ENCODE measurements at regions not wholly inside any gene's neighbourhood (a gene's known extent, or its start where the extent isn't known, plus 50 kb on each side); places are given as distances from the start of the nearest gene placed in this dataset.

GRCh38 chr2:147495734-147496133, 349.1 kb upstream of the ACVR2A start:
- DNase-seq = no peak

DNA sequence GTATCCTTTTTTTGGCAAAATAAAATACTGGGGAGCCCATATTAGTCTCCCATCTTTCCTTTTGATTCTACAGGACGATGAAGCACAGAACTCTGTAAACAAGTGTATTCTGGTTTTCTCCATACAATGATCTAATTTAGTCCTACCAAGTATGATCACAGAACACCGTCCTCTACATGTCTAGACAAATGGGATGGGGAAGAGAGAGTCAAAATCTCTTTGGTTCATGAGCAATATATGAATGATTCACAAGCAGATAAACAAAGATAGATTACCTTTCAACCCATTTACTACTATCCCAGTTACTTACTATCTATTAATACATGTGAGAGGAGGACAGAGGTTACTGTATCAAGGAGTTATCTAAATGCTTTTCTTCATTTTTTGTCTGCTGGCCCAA, 352.4 kb upstream of the ACVR2A start:
- DNase-seq = no peak

- no peak for DNase-seq
These were observed 353.3 kb upstream of the ACVR2A start for GRCh38 chr2:147491506-147491905.

- DNase-seq = no peak
These were observed 354.2 kb upstream of the ACVR2A start for GRCh38 chr2:147490401-147491261.

DNA sequence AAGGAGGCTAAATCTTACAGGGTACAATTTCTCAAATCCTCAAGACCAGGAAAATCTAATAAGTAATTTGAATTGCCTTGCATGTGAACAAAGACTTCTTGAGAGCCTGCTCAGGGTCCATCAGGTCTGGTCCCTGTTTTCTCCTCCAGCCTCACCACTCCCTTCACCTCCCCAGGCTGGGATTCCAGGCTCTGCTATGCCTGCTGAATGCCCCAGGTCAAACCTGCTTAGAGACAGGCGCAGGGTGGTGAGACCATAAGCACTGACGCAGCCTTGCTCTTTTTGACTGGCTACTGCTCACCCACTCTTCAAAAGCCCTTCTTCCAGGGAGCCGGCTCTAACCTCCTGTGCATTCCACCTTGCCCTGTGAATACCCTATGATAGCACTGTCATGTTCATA, 356.4 kb upstream of the ACVR2A start:
- DNase-seq = no peak

- DNase-seq = no peak
These were observed 356.9 kb upstream of the ACVR2A start for GRCh38 chr2:147487978-147488289.

DNA sequence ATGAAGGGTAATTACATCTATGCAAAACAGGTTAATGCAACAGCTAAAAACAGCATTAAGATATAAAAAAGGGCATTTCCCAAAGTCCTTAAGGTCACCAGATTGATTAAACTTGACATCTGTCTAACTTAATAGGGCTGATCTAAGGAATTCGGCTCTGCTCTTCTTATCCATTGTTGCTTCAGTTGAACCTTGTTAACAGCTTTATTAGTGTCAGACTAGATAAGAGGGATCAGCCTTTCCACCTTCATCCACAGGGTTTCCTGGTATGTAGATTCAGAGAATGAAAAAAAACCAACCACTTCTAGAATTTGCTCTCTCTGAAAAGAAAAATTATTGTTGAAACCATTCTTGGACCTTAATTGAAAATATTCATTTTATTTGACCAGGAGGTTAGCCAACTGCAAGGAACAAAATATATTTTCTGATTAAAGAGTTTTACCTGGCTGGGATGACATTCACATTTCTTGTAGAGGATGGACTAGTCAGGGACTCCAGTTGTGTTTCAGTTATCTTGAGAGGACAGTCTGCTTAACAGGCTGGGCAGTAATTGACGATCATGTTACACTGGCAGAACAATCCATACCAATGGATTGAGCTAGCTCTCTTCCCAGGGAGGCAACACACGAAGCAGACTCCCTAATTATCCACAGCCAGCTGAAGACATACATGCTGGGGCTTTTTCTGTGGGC, 357.4 kb upstream of the ACVR2A start:
- DNase-seq = peak in 1 of 2 experiments; percentile 57

- DNase-seq = no peak
These were observed 359.5 kb upstream of the ACVR2A start for GRCh38 chr2:147485210-147485851.

- no peak for DNase-seq
These were observed 360.9 kb upstream of the ACVR2A start for GRCh38 chr2:147483911-147484310.

- DNase-seq = no peak
These were observed 361.7 kb upstream of the ACVR2A start for GRCh38 chr2:147482916-147483669.

GRCh38 chr2:147482111-147482895, 362.5 kb upstream of the ACVR2A start:
- no peak for DNase-seq

- DNase-seq = no peak
These were observed 365.5 kb upstream of the ACVR2A start for GRCh38 chr2:147479358-147479757.

DNA sequence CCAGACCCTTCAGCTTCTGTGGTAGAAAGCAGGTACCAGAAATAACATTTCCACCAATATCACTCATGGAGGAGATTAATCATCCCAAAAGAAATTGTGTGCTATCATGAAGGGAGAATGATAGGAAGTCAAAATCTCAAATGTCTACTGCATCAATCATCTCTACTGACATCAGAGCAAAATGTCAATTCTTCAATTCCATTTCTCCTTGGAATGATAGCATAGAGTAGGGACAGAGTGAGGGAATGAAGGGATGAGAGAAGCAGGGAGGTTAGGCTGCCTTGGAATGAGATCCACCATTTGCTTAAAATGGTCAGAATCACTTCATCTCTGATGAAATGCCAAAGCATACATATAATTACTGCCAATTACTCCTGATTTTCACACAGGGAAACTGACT, 371.8 kb upstream of the ACVR2A start:
- no peak for DNase-seq

DNA sequence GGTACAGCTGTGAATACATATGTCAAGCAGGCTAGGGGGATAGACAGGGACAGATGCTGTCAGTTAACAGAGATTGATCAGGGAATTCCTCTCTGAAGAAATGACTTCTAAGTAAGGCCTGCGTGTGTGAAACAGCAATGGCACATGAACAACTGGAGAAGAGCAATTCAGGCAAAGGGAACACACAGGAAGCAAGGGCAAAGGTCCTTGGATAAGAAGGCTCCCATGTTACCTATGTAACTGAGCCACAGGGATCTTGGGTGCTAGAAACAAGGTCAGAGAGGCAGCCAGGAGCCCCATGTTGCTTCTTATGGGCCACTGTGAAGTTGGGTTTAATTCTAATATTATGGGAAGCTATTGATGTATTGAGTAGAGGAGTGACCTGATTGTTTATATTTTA, 373.7 kb upstream of the ACVR2A start:
- peak in 1 of 2 experiments; percentile 53 for DNase-seq

DNA sequence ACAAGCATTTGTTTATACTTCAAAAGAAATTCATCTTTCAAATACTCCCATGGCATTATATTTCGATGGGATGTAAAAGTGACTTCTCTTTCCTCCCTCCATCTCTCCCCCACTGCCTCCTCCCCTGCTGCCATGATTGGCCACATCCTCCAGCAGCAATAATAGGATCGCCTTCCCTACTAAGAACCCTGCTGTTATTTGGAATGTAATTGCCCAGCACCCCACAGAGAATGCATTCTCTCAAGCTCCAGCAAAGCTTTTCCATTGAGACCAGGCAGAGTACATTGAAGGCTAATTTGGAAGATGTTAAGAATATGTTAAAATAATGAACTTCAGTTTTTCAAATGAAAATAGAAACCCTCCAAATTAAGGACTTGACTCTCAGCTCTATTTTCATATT, 375.4 kb upstream of the ACVR2A start:
- DNase-seq = no peak

GRCh38 chr2:147468963-147469362, 375.9 kb upstream of the ACVR2A start:
- no peak for DNase-seq

GRCh38 chr2:147468349-147468748, 376.5 kb upstream of the ACVR2A start:
- no peak for DNase-seq

DNA sequence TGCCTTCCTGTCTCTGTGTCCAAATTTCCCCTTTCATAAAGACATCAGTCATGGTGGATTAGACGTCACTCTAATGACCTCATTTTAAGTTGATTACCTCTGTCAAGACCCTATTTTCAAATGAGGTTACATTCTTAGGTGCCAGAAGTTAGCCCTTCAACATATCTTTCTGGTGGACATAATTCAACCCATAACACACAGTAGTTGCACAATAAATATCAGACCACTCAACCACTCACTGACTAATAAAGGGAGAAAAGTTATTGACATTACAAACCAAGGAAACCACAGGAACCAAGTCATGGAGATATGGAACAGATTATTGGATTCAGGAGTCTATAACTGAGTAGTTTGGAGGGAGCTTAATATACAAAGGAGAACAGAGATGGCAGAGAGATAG, 377.4 kb upstream of the ACVR2A start:
- DNase-seq = no peak

GRCh38 chr2:147464737-147465357, 380.0 kb upstream of the ACVR2A start:
- DNase-seq = no peak

DNA sequence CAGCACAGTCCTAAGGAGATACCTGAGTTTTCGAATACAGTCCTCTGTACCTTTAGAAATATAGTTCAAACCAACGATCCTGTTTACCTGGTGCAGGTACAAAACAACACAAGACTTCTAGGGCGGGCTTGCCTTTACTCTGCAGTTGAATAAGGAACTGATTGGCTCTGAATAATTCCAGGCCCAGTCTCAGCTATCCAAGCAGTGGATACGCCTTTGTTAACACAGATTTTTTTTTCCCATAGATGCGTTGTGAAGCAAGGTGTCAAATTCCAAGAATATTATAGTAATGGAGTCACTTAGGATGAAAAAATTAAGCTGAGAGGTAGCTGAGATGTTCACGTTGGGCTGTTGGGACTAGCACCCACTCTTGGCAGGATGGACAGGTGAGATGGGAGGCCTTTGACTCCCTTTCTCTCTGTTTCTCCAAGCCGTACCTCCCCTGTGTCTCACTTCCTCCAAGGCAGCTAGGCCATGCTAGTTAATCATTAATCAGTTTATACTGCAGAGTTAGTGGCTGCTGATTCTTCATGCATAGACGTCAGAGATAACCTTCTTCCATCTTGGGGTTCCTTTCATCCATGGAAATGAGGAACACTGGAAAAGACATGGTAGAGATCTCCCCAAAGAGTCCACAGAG, 380.8 kb upstream of the ACVR2A start:
- no peak for DNase-seq

DNA sequence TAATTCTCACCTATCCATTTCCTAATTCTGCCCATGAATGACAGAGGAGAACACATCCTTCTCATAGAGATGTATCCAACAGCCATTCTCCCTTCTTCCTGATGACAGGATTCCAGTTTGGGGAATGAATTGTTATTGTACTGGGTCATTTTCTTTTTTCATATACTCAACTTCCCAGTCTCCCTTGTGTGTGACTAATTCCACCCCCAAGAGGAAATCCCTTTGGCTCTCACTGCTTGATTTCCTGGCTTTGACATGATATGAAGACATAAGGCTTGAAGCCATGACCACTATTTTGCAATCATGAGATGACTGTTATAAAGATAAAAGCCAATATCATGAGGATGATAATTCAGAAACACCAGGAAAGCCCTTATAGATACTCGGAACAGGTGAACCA, 384.7 kb upstream of the ACVR2A start:
- no peak for DNase-seq
